ENCODE measurements at regions not wholly inside any gene's neighbourhood (a gene's known extent, or its start where the extent isn't known, plus 50 kb on each side); places are given as distances from the start of the nearest gene placed in this dataset.
"Not testable (repeated sequence)": the region's sequence is repeated elsewhere in the genome, so short reads cannot be mapped to it uniquely, and the experiment has no call there.

DNA sequence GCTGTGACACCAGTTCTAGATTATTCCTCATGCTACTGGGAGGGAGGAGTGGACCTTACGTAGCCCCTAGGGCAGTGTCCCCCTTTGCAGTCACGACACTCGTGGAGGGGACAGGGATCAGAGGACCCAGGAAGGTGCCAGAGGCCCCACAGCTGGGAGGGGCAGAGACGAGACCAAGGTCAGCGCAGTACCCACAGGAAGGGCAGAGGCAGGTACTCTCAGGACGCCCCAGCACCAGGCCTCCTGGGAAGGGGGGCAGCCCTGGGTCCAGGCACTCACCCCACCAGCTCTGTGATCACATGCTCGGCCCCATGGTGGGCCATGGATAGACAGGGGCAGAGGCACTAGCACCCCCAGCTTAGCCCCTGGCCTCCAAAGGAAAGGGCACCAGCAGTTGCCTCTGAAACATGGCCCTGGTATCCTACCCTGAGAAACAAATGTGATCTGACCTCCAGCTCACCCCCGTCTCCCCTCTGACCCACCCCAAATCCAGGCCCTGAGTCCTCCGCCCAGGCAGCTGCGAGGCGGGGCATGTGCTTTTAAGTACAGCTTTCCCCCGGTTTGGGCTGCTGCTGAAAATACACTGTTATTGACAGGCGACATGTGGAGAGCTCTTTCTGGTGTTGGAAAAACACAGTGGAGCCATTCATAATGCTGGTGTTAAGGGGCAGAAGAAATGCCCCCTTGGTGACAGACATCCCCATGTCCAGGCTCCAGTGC lies 361.9 kb downstream of the C16orf95 start:
- Mint-ChIP-seq H3K27ac (ENCODE audit: unreplicated experiment) (no peak overlapping the region), H3K27me3 (ENCODE audit: low read depth) (no peaks in the 10 kb centered on the region), H3K4me3 (ENCODE audit: unreplicated experiment) (no peak overlapping the region), H3K36me3 (ENCODE audit: low read depth) (no peaks in the 10 kb centered on the region), H3K9me3 (ENCODE audit: low read depth) (no peaks in the 10 kb centered on the region), H3K4me1 (ENCODE audit: low read depth) (peaks cover 12% of the 10 kb centered on the region)
- DNase-seq (ENCODE audit: low spot score): peak; percentile 84
- TF ChIP-seq, protein P1, sequence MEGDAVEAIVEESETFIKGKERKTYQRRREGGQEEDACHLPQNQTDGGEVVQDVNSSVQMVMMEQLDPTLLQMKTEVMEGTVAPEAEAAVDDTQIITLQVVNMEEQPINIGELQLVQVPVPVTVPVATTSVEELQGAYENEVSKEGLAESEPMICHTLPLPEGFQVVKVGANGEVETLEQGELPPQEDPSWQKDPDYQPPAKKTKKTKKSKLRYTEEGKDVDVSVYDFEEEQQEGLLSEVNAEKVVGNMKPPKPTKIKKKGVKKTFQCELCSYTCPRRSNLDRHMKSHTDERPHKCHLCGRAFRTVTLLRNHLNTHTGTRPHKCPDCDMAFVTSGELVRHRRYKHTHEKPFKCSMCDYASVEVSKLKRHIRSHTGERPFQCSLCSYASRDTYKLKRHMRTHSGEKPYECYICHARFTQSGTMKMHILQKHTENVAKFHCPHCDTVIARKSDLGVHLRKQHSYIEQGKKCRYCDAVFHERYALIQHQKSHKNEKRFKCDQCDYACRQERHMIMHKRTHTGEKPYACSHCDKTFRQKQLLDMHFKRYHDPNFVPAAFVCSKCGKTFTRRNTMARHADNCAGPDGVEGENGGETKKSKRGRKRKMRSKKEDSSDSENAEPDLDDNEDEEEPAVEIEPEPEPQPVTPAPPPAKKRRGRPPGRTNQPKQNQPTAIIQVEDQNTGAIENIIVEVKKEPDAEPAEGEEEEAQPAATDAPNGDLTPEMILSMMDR (IDR thresholded peaks at IDR 0.05): no peak

GRCh38 chr16:86956437-86956836 lies 360.8 kb downstream of the C16orf95 start:
- Mint-ChIP-seq H3K27ac (ENCODE audit: unreplicated experiment) (no peak overlapping the region), H3K4me1 (ENCODE audit: low read depth) (peaks cover 23% of the 10 kb centered on the region), H3K27me3 (ENCODE audit: low read depth) (no peaks in the 10 kb centered on the region), H3K9me3 (ENCODE audit: low read depth) (no peaks in the 10 kb centered on the region), H3K36me3 (ENCODE audit: low read depth) (no peaks in the 10 kb centered on the region), H3K4me3 (ENCODE audit: unreplicated experiment) (no peak overlapping the region)
- TF ChIP-seq, protein P1 (IDR thresholded peaks at IDR 0.05): no peak
- DNase-seq (ENCODE audit: low spot score): no peak

- not testable (repeated sequence) for H3K4me3 Mint-ChIP-seq (ENCODE audit: unreplicated experiment); H3K9me3 Mint-ChIP-seq (ENCODE audit: low read depth); DNase-seq (ENCODE audit: low spot score); H3K27me3 Mint-ChIP-seq (ENCODE audit: low read depth); H3K36me3 Mint-ChIP-seq (ENCODE audit: low read depth); H3K27ac Mint-ChIP-seq (ENCODE audit: unreplicated experiment)
- peaks cover 27% of the 10 kb centered on the region for H3K4me1 Mint-ChIP-seq (ENCODE audit: low read depth)
Measured at GRCh38 chr16:86957662-86958198, 359.5 kb downstream of the C16orf95 start.

DNA sequence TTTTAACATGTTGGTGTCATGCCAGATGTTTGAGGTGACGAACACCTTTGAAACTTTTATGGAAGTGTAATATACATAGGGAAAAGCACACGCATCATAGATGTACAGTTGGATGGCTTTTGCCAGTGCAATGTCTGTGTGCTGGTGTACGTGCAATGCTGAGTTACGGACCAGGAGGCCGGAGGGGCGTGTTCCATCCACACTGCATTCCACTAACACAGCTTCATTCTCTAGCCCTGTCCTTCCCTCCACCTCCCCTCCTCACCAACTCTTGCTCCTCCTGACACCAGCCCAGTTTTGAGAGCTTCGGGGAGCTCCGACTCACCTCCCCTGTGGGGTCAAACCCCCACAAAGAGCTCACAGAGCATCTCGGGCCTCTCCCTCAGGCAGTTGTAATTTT lies 358.8 kb downstream of the C16orf95 start:
- TF ChIP-seq, protein P1 (IDR thresholded peaks at IDR 0.05): no peak
- Mint-ChIP-seq H3K9me3 (ENCODE audit: low read depth) (no peaks in the 10 kb centered on the region), H3K27ac (ENCODE audit: unreplicated experiment) (no peak overlapping the region), H3K27me3 (ENCODE audit: low read depth) (no peaks in the 10 kb centered on the region), H3K4me1 (ENCODE audit: low read depth) (peaks cover 27% of the 10 kb centered on the region), H3K36me3 (ENCODE audit: low read depth) (no peaks in the 10 kb centered on the region), H3K4me3 (ENCODE audit: unreplicated experiment) (no peak overlapping the region)
- DNase-seq (ENCODE audit: low spot score): no peak

DNA sequence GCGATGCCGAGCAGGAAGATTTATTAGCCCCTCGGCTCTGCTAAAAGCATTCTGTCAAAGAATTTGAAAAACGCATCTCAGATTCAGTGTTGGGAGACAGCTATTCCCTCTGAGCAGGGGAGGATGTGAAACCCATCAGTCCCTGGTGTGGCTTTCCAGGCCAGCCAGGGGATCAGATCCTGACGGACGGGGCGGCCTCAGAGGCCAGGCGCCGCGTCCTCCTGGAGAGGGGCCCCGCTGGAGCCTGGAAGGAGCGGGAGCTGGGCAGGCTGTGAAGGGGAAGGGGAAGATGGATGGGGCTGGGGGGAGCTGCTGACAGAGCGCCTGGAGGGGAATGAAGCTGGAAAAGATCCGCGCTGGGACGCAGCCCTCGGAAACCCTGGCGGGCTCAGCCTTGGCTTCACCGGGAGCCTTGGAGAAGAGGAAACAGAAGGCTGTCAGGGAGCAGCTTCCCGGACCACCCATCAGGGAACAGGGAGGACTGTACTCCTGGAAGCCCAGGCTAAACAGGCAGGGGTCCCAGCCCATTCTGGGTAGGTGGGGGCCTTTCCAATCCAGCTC lies 358.0 kb downstream of the C16orf95 start:
- TF ChIP-seq, protein P1 (IDR thresholded peaks at IDR 0.05): no peak
- Mint-ChIP-seq H3K27me3 (ENCODE audit: low read depth) (no peaks in the 10 kb centered on the region), H3K4me1 (ENCODE audit: low read depth) (peaks cover 24% of the 10 kb centered on the region), H3K4me3 (ENCODE audit: unreplicated experiment) (no peak overlapping the region), H3K36me3 (ENCODE audit: low read depth) (no peaks in the 10 kb centered on the region), H3K27ac (ENCODE audit: unreplicated experiment) (no peak overlapping the region), H3K9me3 (ENCODE audit: low read depth) (no peaks in the 10 kb centered on the region)
- no peak for DNase-seq (ENCODE audit: low spot score)
